Central memory CD8-positive, alpha-beta T cell (primary cell): ENCODE measurements at regions not wholly inside any gene's neighbourhood (a gene's known extent, or its start where the extent isn't known, plus 50 kb on each side); places are given as distances from the start of the nearest gene placed in this dataset.
"Not testable (repeated sequence)": the region's sequence is repeated elsewhere in the genome, so short reads cannot be mapped to it uniquely, and the experiment has no call there.

ENCODE experiments used
- ATAC-seq: fragments of 150-1000 bp; cut with Tn5 transposase; replicated peaks from 2 replicates; pipeline ENCODE4 v1.10.0; 2022; ENCODE audit warnings: mild to moderate bottlenecking, moderate FRiP score, moderate number of reproducible peaks; ENCODE audit not compliant: poor library complexity, severe bottlenecking; ENCODE audit errors: extremely low read depth
- DNase-seq, 2 donors: peaks; one replicate each; pipeline ENCODE4 v3.0.0; 2021; ENCODE audit warnings: low spot score in 2 of 2
- H3K27ac Mint-ChIP-seq: one replicate; pipeline ENCODE4 v1.8.0; 2022; ENCODE audit warnings: low read depth, mild to moderate bottlenecking, moderate library complexity, mixed read lengths
- H3K27me3 Mint-ChIP-seq: one replicate; pipeline ENCODE4 v1.8.0; 2022; ENCODE audit warnings: mixed read lengths
- H3K36me3 Mint-ChIP-seq: one replicate; pipeline ENCODE4 v1.8.0; 2022; ENCODE audit warnings: mild to moderate bottlenecking, moderate library complexity, mixed read lengths; ENCODE audit not compliant: insufficient read depth
- H3K4me1 Mint-ChIP-seq: one replicate; pipeline ENCODE4 v1.8.0; 2022; ENCODE audit warnings: mixed read lengths
- H3K4me3 Mint-ChIP-seq: one replicate; pipeline ENCODE4 v1.8.0; 2022; ENCODE audit warnings: mild to moderate bottlenecking, moderate library complexity, mixed read lengths
- H3K9me3 Mint-ChIP-seq: one replicate; pipeline ENCODE4 v1.8.0; 2022; ENCODE audit warnings: mixed read lengths

DNA sequence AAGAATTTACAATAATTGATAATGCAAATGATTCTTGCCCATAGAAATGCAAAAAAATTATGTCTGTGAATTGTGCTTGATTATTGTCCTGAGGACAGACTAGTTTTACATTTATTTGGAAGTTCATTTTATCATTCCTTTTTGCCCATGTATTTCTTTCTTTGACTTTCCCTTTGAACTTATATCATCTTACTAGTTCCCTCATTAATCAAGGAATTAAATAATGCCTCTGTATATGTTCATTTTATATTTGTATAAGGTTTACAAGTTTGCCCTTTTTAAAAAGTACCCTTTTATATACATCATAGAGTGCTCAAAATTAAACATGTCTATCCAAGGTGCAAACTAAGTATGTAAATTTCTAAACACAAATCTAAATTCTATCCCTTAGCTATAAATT lies 501.6 kb downstream of the NTRK2 start:
- H3K9me3 Mint-ChIP-seq, result no peaks in the 10 kb centered on the region
- ATAC-seq, result no peak
- H3K4me1 Mint-ChIP-seq, result no peaks in the 10 kb centered on the region
- no peaks in the 10 kb centered on the region for H3K36me3 Mint-ChIP-seq
- H3K27ac Mint-ChIP-seq, result no peak overlapping the region
- no peak for DNase-seq
- H3K27me3 Mint-ChIP-seq, result peaks cover 27% of the 10 kb centered on the region
- H3K4me3 Mint-ChIP-seq, result no peak overlapping the region

DNA sequence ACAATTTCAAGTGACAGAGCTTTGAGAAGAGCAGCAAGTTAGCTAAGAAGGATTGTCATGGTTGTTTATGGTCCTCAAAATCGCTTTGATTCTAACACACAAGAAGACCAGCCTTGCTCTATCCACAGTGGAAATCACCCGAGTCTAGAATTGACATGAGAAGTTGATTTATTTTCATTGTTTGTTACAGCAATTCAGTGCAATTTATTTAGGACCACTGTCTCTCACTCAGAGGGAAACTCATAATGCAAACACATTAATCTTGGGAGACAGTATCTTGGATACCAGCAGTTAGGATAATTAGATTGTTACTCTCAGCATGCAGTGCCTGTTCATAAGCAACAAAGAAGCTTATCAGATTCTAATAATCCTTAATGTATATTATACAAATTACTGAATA lies 498.9 kb downstream of the NTRK2 start:
- Mint-ChIP-seq H3K4me1 (no peaks in the 10 kb centered on the region), H3K27ac (no peak overlapping the region), H3K27me3 (peaks cover 8% of the 10 kb centered on the region), H3K36me3 (no peaks in the 10 kb centered on the region), H3K9me3 (no peaks in the 10 kb centered on the region), H3K4me3 (no peak overlapping the region)
- no peak for ATAC-seq
- DNase-seq, result no peak

DNA sequence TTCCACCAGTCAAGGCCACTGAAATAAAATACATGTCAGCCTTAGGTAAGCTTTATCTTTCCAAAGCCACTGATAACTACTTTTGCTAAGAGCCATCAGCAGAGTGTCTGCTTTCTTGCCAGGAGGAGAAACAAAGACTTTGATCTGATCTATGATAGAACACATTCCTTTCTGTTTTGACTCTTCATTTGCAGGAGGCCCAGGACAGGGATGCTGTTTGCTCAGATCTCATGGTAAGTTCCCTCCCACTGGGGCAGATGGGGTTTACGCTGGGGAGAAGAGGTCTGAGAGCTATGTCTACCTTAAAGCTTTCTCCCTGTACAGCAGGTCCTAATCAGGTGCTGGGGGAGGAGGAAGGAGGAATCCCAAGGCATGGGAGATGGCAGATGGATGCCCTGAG lies 497.6 kb downstream of the NTRK2 start:
- no peak for ATAC-seq
- Mint-ChIP-seq H3K27ac (no peak overlapping the region), H3K27me3 (peaks cover 8% of the 10 kb centered on the region), H3K9me3 (no peaks in the 10 kb centered on the region), H3K4me1 (no peaks in the 10 kb centered on the region), H3K4me3 (no peak overlapping the region), H3K36me3 (no peaks in the 10 kb centered on the region)
- DNase-seq, result no peak

DNA sequence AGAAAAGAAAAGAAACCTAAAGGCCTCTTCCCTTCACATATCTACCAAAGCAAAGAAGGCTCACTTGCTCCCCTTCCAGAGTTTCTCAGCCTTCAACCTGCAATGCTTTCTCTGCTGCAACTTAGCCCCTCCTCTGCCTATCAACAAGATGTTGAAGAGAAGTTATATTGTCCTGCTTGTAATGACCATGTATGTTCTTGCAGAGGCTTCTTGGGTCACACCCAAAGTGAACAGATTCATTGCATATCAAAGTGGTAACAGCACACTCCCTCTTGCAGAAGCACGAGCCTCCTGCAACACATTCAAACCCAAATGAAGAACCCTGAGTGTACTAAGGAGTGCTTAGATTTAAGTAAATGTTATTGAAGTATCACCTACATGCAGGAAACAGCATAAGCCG lies 494.3 kb downstream of the NTRK2 start:
- ATAC-seq (no peak), DNase-seq (no peak)
- Mint-ChIP-seq H3K27me3 (peaks cover 15% of the 10 kb centered on the region), H3K36me3 (no peaks in the 10 kb centered on the region), H3K27ac (no peak overlapping the region), H3K9me3 (no peaks in the 10 kb centered on the region), H3K4me1 (no peaks in the 10 kb centered on the region), H3K4me3 (no peak overlapping the region)

DNA sequence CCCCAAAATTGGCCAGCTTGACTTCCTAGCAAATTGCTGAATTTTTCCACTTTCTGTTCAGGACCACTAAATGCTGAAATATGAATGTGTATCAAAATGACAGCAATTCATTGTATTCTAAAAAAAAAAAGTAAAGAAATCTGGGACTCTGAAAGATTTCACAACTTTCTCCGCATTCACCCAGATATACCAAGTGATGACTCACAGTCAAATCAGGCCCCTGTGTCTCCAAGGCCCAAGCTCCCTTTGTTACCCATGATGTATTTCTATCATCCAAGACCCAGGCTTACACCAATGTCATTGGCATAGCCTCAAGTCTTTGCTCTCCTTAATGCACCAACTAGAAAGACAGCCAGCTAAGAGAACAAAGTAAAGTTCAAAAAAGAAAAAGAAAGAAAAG lies 493.9 kb downstream of the NTRK2 start:
- Mint-ChIP-seq H3K9me3 (no peaks in the 10 kb centered on the region), H3K27me3 (peaks cover 15% of the 10 kb centered on the region), H3K36me3 (no peaks in the 10 kb centered on the region), H3K4me3 (no peak overlapping the region), H3K4me1 (no peaks in the 10 kb centered on the region), H3K27ac (no peak overlapping the region)
- DNase-seq (no peak), ATAC-seq (no peak)

DNA sequence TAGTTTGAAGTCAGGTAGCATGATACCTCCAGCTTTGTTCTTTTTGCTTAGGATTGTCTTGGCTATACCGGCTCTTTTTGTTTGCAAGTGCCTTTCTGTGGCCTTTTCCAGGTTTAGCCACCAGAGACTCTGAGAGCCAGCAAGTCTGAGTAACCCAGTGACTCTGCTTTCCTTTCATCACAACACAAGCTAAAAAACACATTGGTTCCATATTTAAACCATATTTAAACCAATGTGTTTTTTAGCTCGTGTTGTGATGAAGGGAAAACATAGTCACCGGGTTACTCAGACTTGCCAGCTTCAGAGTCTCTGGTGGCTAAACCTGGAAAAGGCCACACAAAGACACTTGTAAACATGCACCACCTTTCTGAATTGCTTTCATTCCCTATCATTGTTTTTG lies 493.3 kb downstream of the NTRK2 start:
- no peak overlapping the region for H3K27ac Mint-ChIP-seq
- DNase-seq, result no peak
- no peaks in the 10 kb centered on the region for H3K36me3 Mint-ChIP-seq
- H3K4me3 Mint-ChIP-seq, result no peak overlapping the region
- ATAC-seq, result no peak
- peaks cover 15% of the 10 kb centered on the region for H3K27me3 Mint-ChIP-seq
- H3K4me1 Mint-ChIP-seq, result no peaks in the 10 kb centered on the region
- H3K9me3 Mint-ChIP-seq, result no peaks in the 10 kb centered on the region

DNA sequence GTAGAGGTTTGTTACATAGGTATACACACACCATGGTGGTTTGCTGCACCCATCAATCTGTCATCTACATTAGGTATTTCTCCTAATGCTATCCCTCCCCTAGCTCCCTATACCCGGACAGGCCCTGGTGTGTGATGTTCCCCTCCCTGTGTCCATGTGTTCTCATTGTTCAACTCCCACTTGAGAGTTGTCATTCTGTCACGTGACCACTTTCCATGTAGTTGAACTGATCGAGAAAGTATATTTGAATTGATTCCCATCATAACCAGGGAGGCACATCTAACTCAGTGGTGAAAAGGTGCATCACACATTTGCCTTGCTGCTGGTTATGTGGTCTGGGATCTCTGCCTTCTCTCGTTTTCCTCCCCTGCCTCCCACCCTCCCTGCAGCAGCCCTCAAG lies 491.4 kb downstream of the NTRK2 start:
- not testable (repeated sequence) for H3K36me3 Mint-ChIP-seq, H3K27ac Mint-ChIP-seq, DNase-seq, H3K9me3 Mint-ChIP-seq, ATAC-seq, H3K27me3 Mint-ChIP-seq, H3K4me3 Mint-ChIP-seq, H3K4me1 Mint-ChIP-seq

DNA sequence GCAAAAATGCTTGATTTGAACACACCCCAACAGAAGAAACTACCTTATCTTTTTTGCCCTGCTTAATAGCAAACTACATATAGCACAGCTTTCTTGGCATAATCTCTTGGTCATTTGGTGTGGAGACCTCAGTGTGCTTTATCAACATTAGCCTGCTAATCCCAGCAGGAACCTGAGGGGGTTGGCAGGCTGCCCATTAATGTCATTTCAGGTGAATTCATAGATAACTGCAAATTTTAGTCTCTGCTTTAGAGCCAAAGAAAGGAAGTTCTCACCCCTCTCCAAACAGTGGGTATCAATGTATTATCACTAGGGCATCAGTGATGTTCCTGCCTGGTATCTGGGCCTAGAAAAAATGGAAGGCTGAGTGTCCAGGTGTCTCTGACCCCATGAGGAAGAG lies 489.0 kb downstream of the NTRK2 start:
- no peaks in the 10 kb centered on the region for H3K9me3 Mint-ChIP-seq
- DNase-seq, result no peak
- H3K27ac Mint-ChIP-seq, result no peak overlapping the region
- ATAC-seq, result no peak
- H3K4me3 Mint-ChIP-seq, result no peak overlapping the region
- peaks cover 21% of the 10 kb centered on the region for H3K27me3 Mint-ChIP-seq
- no peaks in the 10 kb centered on the region for H3K36me3 Mint-ChIP-seq
- H3K4me1 Mint-ChIP-seq, result no peaks in the 10 kb centered on the region

DNA sequence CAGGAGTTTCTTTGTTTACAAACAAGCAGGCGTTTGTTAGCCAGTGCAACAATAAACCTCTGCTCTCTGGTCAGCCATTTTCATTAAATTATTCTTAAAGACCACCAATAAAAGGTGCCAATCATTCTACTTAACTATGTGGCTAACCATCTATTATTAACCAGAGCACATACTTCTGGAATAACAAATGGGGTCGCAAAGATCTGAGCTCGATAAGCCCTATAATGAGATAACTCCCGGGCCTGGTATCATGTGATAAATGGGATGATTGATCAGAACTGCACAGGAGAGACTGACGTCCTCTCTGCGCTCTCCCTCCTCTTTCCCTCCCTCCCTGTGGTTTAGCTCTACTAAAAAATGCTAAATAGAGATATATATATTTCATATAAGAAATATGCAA lies 488.2 kb downstream of the NTRK2 start:
- H3K9me3 Mint-ChIP-seq, result no peaks in the 10 kb centered on the region
- no peaks in the 10 kb centered on the region for H3K4me1 Mint-ChIP-seq
- no peak overlapping the region for H3K4me3 Mint-ChIP-seq
- H3K27ac Mint-ChIP-seq, result no peak overlapping the region
- ATAC-seq, result no peak
- peaks cover 21% of the 10 kb centered on the region for H3K27me3 Mint-ChIP-seq
- no peaks in the 10 kb centered on the region for H3K36me3 Mint-ChIP-seq
- no peak for DNase-seq

DNA sequence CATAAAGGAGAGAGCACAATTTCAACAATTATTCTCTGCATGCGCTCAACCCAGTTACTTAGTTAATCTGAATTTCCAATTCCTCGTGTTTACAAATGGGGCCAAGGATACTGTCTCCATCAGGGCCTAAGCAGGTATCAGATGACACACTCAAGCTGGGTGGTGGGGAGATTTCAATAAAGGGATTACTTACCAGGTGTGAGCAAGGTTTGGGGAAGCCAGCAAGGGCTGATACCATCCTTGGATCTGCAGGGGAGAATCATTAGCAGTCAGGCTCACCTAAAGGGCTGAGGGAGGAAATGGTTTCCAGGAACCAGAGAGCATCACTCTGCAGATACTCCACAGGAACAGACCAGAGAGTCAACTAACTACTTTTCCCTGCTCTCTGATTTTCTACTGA lies 487.1 kb downstream of the NTRK2 start:
- H3K4me3 Mint-ChIP-seq, result no peak overlapping the region
- H3K36me3 Mint-ChIP-seq, result no peaks in the 10 kb centered on the region
- DNase-seq, result no peak
- H3K27me3 Mint-ChIP-seq, result peaks cover 15% of the 10 kb centered on the region
- H3K4me1 Mint-ChIP-seq, result no peaks in the 10 kb centered on the region
- H3K27ac Mint-ChIP-seq, result no peak overlapping the region
- no peak for ATAC-seq
- H3K9me3 Mint-ChIP-seq, result no peaks in the 10 kb centered on the region

DNA sequence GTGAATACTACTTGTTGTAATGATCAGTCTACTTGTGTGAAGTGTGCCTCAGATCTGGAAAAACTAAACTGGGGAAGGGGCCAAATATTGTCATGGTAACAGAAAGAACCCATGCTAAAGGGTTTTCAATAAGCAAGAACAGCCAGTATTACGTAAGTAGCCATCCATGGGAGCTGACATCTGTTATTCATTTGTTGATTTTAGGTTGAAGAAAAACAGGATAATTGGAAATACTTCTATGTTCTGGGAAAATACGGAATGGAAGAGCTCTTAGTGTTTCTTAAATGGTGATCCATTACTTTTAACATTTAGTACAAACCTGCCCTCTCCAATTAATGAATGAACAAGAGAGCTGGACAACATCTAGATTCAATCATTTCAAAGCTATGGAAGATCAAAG lies 485.8 kb downstream of the NTRK2 start:
- Mint-ChIP-seq H3K36me3 (no peaks in the 10 kb centered on the region), H3K27me3 (peaks cover 13% of the 10 kb centered on the region), H3K4me3 (no peak overlapping the region), H3K27ac (no peak overlapping the region), H3K4me1 (no peaks in the 10 kb centered on the region), H3K9me3 (no peaks in the 10 kb centered on the region)
- ATAC-seq (no peak), DNase-seq (no peak)

DNA sequence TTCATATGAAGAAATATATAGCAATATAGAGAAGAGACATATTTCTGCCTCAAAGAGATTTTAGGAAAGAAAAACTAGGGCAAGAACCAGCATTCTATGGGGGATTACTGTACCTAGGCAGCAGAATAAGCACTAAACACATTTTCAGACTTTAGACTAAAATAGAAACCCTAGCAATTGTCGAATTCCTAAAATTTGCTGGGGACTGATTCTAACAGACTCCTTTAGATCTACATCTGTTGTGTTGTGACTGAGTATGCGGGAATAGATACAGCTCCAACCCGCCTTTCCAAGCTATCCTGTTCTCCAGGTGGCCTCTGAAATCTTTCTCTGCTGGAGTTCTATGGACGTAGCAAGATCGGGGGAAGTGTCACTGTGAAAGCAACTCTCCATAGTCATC lies 482.2 kb downstream of the NTRK2 start:
- no peaks in the 10 kb centered on the region for H3K4me1 Mint-ChIP-seq
- no peaks in the 10 kb centered on the region for H3K9me3 Mint-ChIP-seq
- no peak for DNase-seq
- no peak for ATAC-seq
- peaks cover 23% of the 10 kb centered on the region for H3K27me3 Mint-ChIP-seq
- no peak overlapping the region for H3K4me3 Mint-ChIP-seq
- no peak overlapping the region for H3K27ac Mint-ChIP-seq
- H3K36me3 Mint-ChIP-seq, result no peaks in the 10 kb centered on the region

DNA sequence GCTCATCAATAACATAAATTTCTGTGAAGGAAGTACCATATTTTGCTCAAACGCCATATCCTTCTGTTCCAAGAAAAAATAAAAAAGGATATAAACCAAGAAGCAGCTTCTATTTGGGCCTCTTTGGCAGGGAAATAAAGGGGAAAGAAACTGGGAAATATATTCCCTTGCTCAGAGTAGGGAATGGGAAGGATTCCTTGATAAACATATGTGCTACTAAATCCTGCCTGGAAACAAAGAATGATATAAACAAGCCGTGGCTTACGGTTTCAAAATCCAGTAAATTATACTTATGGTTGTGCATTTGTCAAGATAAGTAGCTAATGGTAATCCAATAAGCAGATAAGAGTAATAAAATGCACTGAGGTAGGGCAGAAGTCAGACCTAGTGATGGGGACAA lies 481.6 kb downstream of the NTRK2 start:
- DNase-seq (no peak), ATAC-seq (no peak)
- Mint-ChIP-seq H3K9me3 (no peaks in the 10 kb centered on the region), H3K4me3 (no peak overlapping the region), H3K27me3 (peaks cover 24% of the 10 kb centered on the region), H3K4me1 (no peaks in the 10 kb centered on the region), H3K36me3 (no peaks in the 10 kb centered on the region), H3K27ac (no peak overlapping the region)

DNA sequence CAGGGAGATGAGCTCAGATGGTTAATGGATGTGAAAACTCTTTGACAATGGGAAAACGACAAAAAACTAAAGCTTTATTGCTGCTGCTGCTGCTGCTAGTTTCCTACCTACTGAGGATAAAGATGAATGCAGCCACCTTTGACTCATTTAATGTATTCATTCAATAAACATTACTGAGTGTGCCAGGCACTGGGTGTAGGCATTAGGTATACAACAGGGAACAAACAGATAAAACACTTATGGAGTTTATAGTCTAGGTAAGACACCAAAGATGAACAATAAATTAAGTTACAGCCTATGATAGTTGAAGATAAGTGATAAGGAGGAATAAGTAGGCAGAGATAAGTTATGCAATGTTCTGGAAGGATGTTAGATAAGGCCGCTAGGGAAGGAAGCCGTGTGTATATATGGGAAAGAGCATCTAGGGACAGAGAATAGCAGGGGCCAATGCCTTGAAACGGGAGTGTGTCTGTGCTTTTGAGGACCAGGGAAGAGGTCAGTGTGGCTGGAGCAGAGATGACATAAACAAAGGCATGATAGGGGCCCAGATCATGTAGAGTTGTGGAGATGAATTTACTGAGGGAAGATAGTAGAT lies 477.6 kb downstream of the NTRK2 start:
- Mint-ChIP-seq H3K4me1 (no peaks in the 10 kb centered on the region), H3K4me3 (no peak overlapping the region), H3K36me3 (no peaks in the 10 kb centered on the region), H3K27ac (no peak overlapping the region), H3K9me3 (no peaks in the 10 kb centered on the region), H3K27me3 (peaks cover 11% of the 10 kb centered on the region)
- no peak for DNase-seq
- ATAC-seq, result no peak
